ENCODE measurements at regions not wholly inside any gene's neighbourhood (a gene's known extent, or its start where the extent isn't known, plus 50 kb on each side); places are given as distances from the start of the nearest gene placed in this dataset.

DNA sequence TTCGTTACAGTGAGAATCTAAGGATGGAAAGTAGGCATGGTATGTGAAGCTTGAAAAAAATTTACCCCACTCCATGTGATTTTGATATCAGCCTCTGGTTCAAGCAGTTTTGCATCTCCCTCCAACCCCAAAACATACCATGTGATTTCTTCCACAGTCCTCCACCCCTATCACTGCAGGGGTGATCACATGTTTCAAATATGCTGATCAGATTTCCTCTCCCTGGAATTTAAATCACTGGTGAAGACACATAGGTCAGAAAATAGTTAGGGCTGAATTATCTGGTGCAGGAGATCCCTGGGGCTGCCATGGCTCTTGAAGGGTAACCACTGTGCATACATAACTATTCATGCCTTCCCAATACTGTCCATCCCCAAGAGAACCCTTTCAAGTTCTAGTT is 119.7 kb upstream of the THRB start:
- DNase-seq, result no peak
- Histone ChIP-seq H3K27me3 (no peaks in the 10 kb centered on the region), H3K36me3 (no peaks in the 10 kb centered on the region), H3K4me1 (no peaks in the 10 kb centered on the region), H3K27ac (no peak overlapping the region), H3K9me3 (replicated peaks) (no peaks in the 10 kb centered on the region), H3K4me3 (no peak overlapping the region)

GRCh38 chr3:24615177-24615576 is 120.5 kb upstream of the THRB start:
- no peaks in the 10 kb centered on the region for H3K9me3 ChIP-seq (replicated peaks)
- H3K27ac ChIP-seq, result no peak overlapping the region
- no peaks in the 10 kb centered on the region for H3K4me1 ChIP-seq
- no peaks in the 10 kb centered on the region for H3K27me3 ChIP-seq
- no peak overlapping the region for H3K4me3 ChIP-seq
- H3K36me3 ChIP-seq, result no peaks in the 10 kb centered on the region
- DNase-seq, result no peak

GRCh38 chr3:24616110-24616829 is 121.6 kb upstream of the THRB start:
- no peak for DNase-seq
- Histone ChIP-seq H3K27me3 (no peaks in the 10 kb centered on the region), H3K9me3 (replicated peaks) (no peaks in the 10 kb centered on the region), H3K27ac (no peak overlapping the region), H3K4me3 (no peak overlapping the region), H3K36me3 (no peaks in the 10 kb centered on the region), H3K4me1 (no peaks in the 10 kb centered on the region)

DNA sequence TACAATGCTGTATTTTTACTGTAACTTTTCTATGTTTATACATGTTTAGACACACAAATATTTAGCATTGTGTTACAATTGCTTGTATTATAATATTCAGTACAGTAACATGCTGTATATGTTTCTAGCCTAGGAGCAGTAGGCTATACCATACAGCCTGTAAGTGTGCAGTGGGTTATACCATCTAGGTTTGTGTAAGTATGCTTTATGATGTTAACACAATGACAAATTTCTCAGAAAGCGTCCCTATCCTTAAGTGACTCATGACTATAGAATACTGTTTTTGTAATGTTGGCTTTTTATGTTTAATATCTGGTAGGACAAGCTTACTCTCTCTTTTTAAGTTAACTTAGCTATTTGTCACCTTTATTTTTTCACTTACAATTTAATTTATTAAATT is 127.5 kb upstream of the THRB start:
- no peaks in the 10 kb centered on the region for H3K4me1 ChIP-seq
- H3K4me3 ChIP-seq, result no peak overlapping the region
- no peaks in the 10 kb centered on the region for H3K9me3 ChIP-seq (replicated peaks)
- H3K36me3 ChIP-seq, result no peaks in the 10 kb centered on the region
- no peak for DNase-seq
- H3K27ac ChIP-seq, result no peak overlapping the region
- no peaks in the 10 kb centered on the region for H3K27me3 ChIP-seq

- H3K27me3 ChIP-seq, result no peaks in the 10 kb centered on the region
- H3K27ac ChIP-seq, result no peak overlapping the region
- no peak overlapping the region for H3K4me3 ChIP-seq
- no peaks in the 10 kb centered on the region for H3K9me3 ChIP-seq (replicated peaks)
- H3K36me3 ChIP-seq, result no peaks in the 10 kb centered on the region
- H3K4me1 ChIP-seq, result no peaks in the 10 kb centered on the region
- DNase-seq, result no peak
Observed at GRCh38 chr3:24622696-24623225, 128.1 kb upstream of the THRB start.

GRCh38 chr3:24623657-24624056 is 129.0 kb upstream of the THRB start:
- no peaks in the 10 kb centered on the region for H3K9me3 ChIP-seq (replicated peaks)
- no peaks in the 10 kb centered on the region for H3K4me1 ChIP-seq
- H3K4me3 ChIP-seq, result no peak overlapping the region
- no peak overlapping the region for H3K27ac ChIP-seq
- no peak for DNase-seq
- no peaks in the 10 kb centered on the region for H3K27me3 ChIP-seq
- H3K36me3 ChIP-seq, result no peaks in the 10 kb centered on the region

DNA sequence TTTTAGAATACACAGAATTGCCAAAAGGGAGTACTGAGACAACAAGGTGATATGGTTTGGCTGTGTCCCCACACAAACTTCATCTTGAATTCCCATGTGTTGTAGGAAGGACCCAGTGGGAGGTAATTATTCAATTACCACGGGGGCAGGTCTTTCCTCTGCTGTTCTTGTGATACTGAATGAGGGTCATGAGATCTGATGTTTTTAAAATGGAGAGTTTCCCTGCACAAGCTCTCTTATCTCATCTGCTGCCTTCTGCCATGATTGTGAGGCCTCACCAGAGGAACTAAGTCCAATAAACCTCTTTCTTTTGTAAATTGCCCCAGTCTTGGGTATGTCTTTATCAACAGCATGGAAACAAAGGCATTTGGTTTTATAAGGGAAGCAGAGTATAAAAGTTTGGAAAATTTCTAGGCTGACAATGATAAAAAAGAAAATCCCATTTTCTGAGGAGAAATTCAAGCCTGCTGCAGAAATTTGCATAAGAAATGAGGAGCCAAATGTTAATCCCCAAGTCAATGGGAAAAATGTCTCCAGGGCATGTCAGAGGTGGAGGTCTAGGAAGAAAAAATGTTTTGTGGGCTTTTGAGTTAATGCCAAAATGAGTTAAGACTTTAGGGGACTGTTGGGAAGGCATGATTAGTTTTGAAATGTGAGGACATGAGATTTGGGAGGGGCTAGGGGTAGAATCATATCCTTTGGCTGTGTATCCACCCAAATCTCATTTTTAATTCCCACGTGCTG is 130.5 kb upstream of the THRB start:
- Histone ChIP-seq H3K36me3 (no peaks in the 10 kb centered on the region), H3K4me3 (no peak overlapping the region), H3K4me1 (no peaks in the 10 kb centered on the region), H3K27me3 (no peaks in the 10 kb centered on the region), H3K9me3 (replicated peaks) (no peaks in the 10 kb centered on the region), H3K27ac (no peak overlapping the region)
- no peak for DNase-seq

- Histone ChIP-seq H3K36me3 (no peaks in the 10 kb centered on the region), H3K9me3 (replicated peaks) (no peaks in the 10 kb centered on the region), H3K27ac (no peak overlapping the region), H3K27me3 (no peaks in the 10 kb centered on the region), H3K4me3 (no peak overlapping the region), H3K4me1 (no peaks in the 10 kb centered on the region)
- DNase-seq, result no peak
Observed at GRCh38 chr3:24628523-24629258, 134.0 kb upstream of the THRB start.

DNA sequence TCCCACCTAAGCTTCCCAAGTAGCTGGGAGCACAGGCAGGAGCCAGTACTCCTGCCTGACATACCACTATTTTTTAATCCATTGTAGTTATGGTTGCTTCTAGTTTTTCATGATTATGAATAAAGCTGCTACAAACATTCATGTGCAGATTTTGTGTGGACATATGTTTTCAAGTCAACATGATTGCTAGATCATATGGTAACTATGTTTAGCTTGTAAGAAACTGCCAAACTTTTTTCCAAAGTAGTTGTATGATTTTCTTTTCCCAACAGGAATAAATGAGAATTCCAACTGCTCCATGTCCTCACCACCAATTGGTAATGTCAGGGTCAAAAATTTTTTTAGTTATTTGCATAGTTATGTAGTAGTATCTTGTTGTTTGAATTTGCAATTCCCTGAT is 136.8 kb upstream of the THRB start:
- H3K4me1 ChIP-seq, result no peaks in the 10 kb centered on the region
- no peaks in the 10 kb centered on the region for H3K9me3 ChIP-seq (replicated peaks)
- H3K4me3 ChIP-seq, result no peak overlapping the region
- no peak for DNase-seq
- no peak overlapping the region for H3K27ac ChIP-seq
- H3K27me3 ChIP-seq, result no peaks in the 10 kb centered on the region
- no peaks in the 10 kb centered on the region for H3K36me3 ChIP-seq

DNA sequence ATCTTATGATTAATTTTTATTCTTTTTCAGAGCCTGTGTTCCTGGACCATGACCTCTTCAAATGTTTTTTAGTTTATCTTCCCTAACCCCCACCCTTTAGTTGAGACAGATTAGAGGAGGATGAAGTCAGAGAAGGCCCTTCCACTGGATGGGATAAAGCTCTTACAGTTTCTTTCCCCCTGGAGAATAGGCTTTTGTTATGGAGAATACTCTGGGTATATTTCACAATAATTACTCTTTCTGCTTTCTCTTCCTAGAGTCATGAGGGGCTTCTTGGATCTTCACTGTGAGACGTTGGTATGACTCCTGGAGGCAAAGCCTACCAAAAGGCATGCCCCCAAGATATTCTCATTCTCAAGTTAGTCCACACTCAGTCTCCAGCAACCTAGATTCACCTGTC is 144.4 kb upstream of the THRB start:
- H3K9me3 ChIP-seq (replicated peaks), result no peaks in the 10 kb centered on the region
- DNase-seq, result no peak
- no peak overlapping the region for H3K27ac ChIP-seq
- no peaks in the 10 kb centered on the region for H3K27me3 ChIP-seq
- no peaks in the 10 kb centered on the region for H3K4me1 ChIP-seq
- H3K4me3 ChIP-seq, result no peak overlapping the region
- H3K36me3 ChIP-seq, result no peaks in the 10 kb centered on the region

GRCh38 chr3:24639481-24640329 is 145.1 kb upstream of the THRB start:
- no peak for DNase-seq
- Histone ChIP-seq H3K4me1 (no peaks in the 10 kb centered on the region), H3K9me3 (replicated peaks) (no peaks in the 10 kb centered on the region), H3K27ac (no peak overlapping the region), H3K36me3 (no peaks in the 10 kb centered on the region), H3K27me3 (no peaks in the 10 kb centered on the region), H3K4me3 (no peak overlapping the region)

GRCh38 chr3:24640330-24640877 is 145.8 kb upstream of the THRB start:
- peak in 1 of 2 experiments; percentile 45 for DNase-seq
- Histone ChIP-seq H3K4me1 (no peaks in the 10 kb centered on the region), H3K9me3 (replicated peaks) (no peaks in the 10 kb centered on the region), H3K36me3 (no peaks in the 10 kb centered on the region), H3K4me3 (no peak overlapping the region), H3K27me3 (no peaks in the 10 kb centered on the region), H3K27ac (no peak overlapping the region)

DNA sequence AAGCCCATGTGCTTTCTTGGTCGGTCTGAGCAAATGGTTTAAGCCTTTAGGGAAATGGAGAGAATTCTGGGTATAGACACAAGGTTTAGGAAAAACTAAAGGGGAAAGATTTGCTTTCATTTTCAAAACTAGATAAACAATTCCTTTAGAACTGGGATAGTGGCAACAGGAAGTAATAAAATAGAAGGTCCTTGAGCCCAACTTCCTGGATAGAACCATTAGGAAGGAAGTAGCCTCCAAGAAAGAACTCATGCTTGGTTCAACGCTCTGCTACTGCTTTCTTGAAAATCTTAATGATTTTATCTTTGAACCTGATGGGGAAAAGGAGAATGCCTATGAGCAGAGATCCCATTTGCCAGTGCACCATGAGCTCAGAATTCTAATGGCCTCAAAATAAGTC is 147.0 kb upstream of the THRB start:
- no peak for DNase-seq
- no peaks in the 10 kb centered on the region for H3K9me3 ChIP-seq (replicated peaks)
- H3K4me1 ChIP-seq, result no peaks in the 10 kb centered on the region
- H3K27me3 ChIP-seq, result no peaks in the 10 kb centered on the region
- H3K36me3 ChIP-seq, result no peaks in the 10 kb centered on the region
- no peak overlapping the region for H3K4me3 ChIP-seq
- H3K27ac ChIP-seq, result no peak overlapping the region

GRCh38 chr3:24645047-24645446 is 150.4 kb upstream of the THRB start:
- H3K4me3 ChIP-seq, result no peak overlapping the region
- 0 out of 2 replicates have a peak, but pooled peaks cover 3% of the 10 kb centered on the region for H3K27me3 ChIP-seq
- no peaks in the 10 kb centered on the region for H3K9me3 ChIP-seq (replicated peaks)
- no peaks in the 10 kb centered on the region for H3K36me3 ChIP-seq
- no peak overlapping the region for H3K27ac ChIP-seq
- no peak for DNase-seq
- no peaks in the 10 kb centered on the region for H3K4me1 ChIP-seq

Data from SJCRH30 (cell line).